ENCODE measurements at regions not wholly inside any gene's neighbourhood (a gene's known extent, or its start where the extent isn't known, plus 50 kb on each side); places are given as distances from the start of the nearest gene placed in this dataset.

GRCh38 chr2:138435701-138436100 is 65.9 kb upstream of the SPOPL start:
- no peak for DNase-seq (ENCODE audit: low spot score)

- no peak for DNase-seq (ENCODE audit: low spot score)
Observed at GRCh38 chr2:138439733-138440132, 61.8 kb upstream of the SPOPL start.

GRCh38 chr2:138440759-138441158 is 60.8 kb upstream of the SPOPL start:
- DNase-seq (ENCODE audit: low spot score): no peak

GRCh38 chr2:138441916-138442315 is 59.7 kb upstream of the SPOPL start:
- DNase-seq (ENCODE audit: low spot score): no peak

GRCh38 chr2:138444411-138444810 is 57.2 kb upstream of the SPOPL start:
- DNase-seq (ENCODE audit: low spot score): no peak

- DNase-seq (ENCODE audit: low spot score): no peak
Observed at GRCh38 chr2:138445227-138445626, 56.3 kb upstream of the SPOPL start.

- no peak for DNase-seq (ENCODE audit: low spot score)
Observed at GRCh38 chr2:138446043-138446442, 55.5 kb upstream of the SPOPL start.

GRCh38 chr2:138447889-138448570 is 53.5 kb upstream of the SPOPL start:
- DNase-seq (ENCODE audit: low spot score): no peak

Data from umbilical cord (tissue), 1 donor.